Colonic mucosa (tissue), 4 donors: ENCODE measurements at regions not wholly inside any gene's neighbourhood (a gene's known extent, or its start where the extent isn't known, plus 50 kb on each side); places are given as distances from the start of the nearest gene placed in this dataset.
"Not testable (repeated sequence)": the region's sequence is repeated elsewhere in the genome, so short reads cannot be mapped to it uniquely, and the experiment has no call there.

ENCODE experiments used
- DNase-seq: peaks from one replicate; pipeline ENCODE4 v3.0.0-alpha.2; 2020
- H3K27ac ChIP-seq: fragments of 200-600 bp; one replicate; pipeline ENCODE4 v1.8.0; 2021
- H3K27me3 ChIP-seq: fragments of 200-600 bp; one replicate; pipeline ENCODE4 v1.8.0; 2021
- H3K36me3 ChIP-seq: fragments of 200-600 bp; one replicate; pipeline ENCODE4 v1.8.0; 2021
- H3K4me1 ChIP-seq: fragments of 200-600 bp; one replicate; pipeline ENCODE4 v1.8.0; 2021; ENCODE audit warnings: mild to moderate bottlenecking
- H3K4me3 ChIP-seq: fragments of 200-600 bp; one replicate; pipeline ENCODE4 v1.8.0; 2021
- H3K9ac ChIP-seq, 2 donors: one replicate each; pipeline ENCODE4 v1.7.0; 2013; ENCODE audit warnings: control low read depth in 2 of 2, low read depth in 2 of 2, low read length in 2 of 2
- H3K9me3 ChIP-seq: fragments of 200-600 bp; one replicate; pipeline ENCODE4 v1.8.0; 2021
- intact Hi-C: fragments of 100-400 bp; cut with DNase I; formaldehyde crosslinking; loops from one replicate; pipeline ENCODE4 v1.14.1; 2022
- TF ChIP-seq, protein P1 (sequence below): fragments of 200-600 bp; IDR thresholded peaks from one replicate; pipeline ENCODE4 v1.8.0; 2022; ENCODE audit warnings: antibody characterized with exemption, mild to moderate bottlenecking
- donor health status: healthy.
- donor health status: DM: no; HTN: no; CAD: no.
- donor health status: DM: no; HTN: no; CAD: no.

DNA sequence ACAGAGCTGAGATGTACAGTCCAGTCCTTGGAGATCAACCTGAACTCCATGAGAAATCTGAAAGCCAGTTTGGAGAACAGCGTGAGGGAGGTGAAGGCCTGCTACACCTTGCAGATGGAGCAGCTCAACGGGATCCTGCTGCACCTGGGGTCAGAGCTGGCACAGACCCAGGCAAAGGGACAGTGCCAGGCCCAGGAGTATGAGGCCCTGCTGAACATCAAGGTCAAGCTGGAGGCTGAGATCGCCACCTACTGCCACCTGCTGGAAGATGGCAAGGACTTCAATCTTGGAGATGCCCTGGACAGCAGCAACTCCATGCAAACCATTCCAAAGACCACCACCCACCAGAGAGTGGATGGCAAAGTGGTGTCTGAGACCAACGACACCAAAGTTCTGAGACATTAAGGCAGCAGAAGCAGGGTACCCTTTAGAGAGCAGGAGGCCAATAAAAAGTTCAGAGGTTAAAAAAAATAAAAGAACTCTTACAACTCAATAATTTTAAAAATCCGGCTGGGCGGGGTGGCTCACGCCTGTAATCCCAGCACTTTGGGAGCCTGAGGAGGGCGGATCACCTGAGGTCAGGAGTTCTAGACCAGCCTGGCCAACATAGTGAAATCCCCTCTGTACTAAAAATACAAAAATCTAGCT lies 69.9 kb upstream of the RTL6 start:
- no peak overlapping the region for H3K4me3 ChIP-seq
- H3K27ac ChIP-seq: no peak overlapping the region
- peak; percentile 42 for DNase-seq
- TF ChIP-seq, protein P1, sequence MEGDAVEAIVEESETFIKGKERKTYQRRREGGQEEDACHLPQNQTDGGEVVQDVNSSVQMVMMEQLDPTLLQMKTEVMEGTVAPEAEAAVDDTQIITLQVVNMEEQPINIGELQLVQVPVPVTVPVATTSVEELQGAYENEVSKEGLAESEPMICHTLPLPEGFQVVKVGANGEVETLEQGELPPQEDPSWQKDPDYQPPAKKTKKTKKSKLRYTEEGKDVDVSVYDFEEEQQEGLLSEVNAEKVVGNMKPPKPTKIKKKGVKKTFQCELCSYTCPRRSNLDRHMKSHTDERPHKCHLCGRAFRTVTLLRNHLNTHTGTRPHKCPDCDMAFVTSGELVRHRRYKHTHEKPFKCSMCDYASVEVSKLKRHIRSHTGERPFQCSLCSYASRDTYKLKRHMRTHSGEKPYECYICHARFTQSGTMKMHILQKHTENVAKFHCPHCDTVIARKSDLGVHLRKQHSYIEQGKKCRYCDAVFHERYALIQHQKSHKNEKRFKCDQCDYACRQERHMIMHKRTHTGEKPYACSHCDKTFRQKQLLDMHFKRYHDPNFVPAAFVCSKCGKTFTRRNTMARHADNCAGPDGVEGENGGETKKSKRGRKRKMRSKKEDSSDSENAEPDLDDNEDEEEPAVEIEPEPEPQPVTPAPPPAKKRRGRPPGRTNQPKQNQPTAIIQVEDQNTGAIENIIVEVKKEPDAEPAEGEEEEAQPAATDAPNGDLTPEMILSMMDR: peak; percentile 58
- H3K36me3 ChIP-seq: no peaks in the 10 kb centered on the region
- H3K27me3 ChIP-seq: no peaks in the 10 kb centered on the region
- H3K4me1 ChIP-seq: no peaks in the 10 kb centered on the region
- H3K9ac ChIP-seq: no peak overlapping the region
- H3K9me3 ChIP-seq: no peaks in the 10 kb centered on the region
- intact Hi-C loops: loop anchor here (5.0 kb wide), 1 partner anchor 486 kb away; no protein-coding TSS in a partner anchor

DNA sequence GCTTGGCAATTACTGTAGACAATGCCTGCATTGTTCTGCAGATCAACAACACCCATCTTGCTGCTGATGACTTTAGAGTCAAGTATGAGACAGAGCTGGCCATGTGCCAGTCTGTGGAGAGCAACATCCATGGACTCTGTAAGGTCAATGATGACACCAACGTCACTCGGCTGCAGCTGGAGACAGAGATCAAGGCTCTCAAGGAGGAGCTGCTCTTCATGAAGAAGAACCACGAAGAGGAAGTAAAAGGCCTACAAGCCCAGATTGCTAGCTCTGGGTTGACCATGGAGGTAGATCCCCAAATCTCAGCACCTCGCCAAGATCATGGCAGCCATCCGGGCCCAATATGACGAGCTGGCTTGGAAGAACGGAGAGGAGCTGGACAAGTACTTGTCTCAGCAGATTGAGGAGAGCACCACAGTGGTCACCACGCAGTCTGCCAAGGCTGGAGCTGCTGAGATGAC lies 69.4 kb upstream of the RTL6 start:
- not testable (repeated sequence) for H3K9ac ChIP-seq, H3K9me3 ChIP-seq, H3K36me3 ChIP-seq, DNase-seq, H3K27ac ChIP-seq, H3K4me1 ChIP-seq, H3K4me3 ChIP-seq, H3K27me3 ChIP-seq
- intact Hi-C loops: loop anchor here (5.0 kb wide), 1 partner anchor 485 kb away; no protein-coding TSS in a partner anchor

DNA sequence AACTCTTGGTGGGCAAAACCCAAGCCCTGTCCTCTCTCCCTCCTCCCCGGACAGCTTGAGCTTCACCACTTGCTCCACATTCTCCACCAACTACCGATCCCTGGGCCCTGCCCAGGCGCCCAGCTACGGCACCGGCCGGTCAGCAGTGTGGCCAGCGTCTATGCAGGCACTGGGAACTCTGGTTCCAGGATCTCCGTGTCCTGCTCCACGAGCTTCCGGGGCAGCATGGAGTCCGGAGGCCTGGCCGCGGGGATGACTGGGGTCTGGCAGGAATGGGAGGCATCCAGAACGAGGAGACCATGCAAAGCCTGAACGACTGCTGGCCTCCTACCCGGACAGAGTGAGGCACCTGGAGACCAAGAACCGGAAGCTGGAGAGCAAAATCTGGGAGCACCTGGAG lies 68.9 kb upstream of the RTL6 start:
- Histone ChIP-seq H3K27ac (no peak overlapping the region), H3K9me3 (no peaks in the 10 kb centered on the region), H3K4me1 (no peaks in the 10 kb centered on the region), H3K36me3 (no peaks in the 10 kb centered on the region), H3K4me3 (no peak overlapping the region), H3K9ac (no peak overlapping the region), H3K27me3 (no peaks in the 10 kb centered on the region)
- DNase-seq: no peak
- intact Hi-C loops: loop anchor here (5.0 kb wide), 1 partner anchor 485 kb away; no protein-coding TSS in a partner anchor
- TF ChIP-seq, protein P1: no peak

DNA sequence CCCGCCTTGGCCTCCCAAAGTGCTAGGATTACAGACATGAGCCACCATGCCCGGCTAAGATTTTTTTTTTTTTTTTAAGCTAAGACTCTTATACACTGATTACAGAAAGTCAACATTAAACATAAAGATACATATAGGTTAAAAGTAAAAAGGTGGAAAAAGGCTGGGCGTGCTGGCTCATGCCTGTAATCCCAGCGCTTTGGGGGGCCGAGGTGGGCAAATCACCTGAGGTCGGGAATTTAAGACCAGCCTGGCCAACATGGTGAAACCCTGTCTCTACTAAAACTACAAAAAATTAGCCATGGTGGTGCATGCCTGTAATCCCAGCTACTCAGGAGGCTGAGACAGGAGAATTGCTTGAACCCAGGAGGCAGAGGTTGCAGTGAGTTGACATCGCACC lies 64.6 kb upstream of the RTL6 start:
- H3K4me1 ChIP-seq, H3K9ac ChIP-seq, H3K36me3 ChIP-seq, H3K4me3 ChIP-seq, H3K27me3 ChIP-seq, intact Hi-C loops, H3K9me3 ChIP-seq, H3K27ac ChIP-seq, DNase-seq: not testable (repeated sequence)

DNA sequence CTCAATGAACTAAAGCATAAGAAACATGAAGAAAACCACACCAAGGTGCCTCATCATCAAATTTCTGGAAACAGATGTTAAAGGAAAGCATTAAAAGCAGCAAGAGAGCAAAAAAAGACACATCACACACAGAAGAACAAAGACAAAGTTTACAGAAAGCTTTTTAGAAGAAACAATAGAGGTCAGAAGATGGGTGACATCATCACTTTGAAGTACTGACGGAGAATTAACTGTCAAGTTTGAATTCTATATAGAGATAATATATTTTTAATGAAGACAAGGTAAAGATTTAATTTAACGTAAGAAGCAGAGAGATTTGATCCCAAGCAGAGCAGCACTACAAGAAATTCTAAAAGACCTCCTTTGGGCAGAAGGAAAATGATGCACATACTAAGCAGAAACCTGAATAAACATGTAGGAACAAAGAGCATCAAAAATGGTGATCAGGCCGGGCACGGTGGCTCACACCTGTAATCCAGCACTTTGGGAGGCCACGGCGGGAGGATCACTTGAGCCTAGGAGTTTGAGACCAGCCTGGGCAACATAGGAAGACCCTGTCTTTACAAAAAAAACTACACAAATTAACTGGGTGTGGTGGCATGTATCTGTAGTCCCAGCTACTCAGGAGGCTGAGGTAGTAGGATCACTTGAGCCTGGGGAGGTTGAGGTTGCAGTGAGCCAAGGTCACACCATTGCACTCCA lies 63.3 kb upstream of the RTL6 start:
- intact Hi-C loops: no loop called here
- TF ChIP-seq, protein P1: no peak
- DNase-seq: no peak
- Histone ChIP-seq H3K27ac (no peak overlapping the region), H3K36me3 (no peaks in the 10 kb centered on the region), H3K9me3 (no peaks in the 10 kb centered on the region), H3K9ac (no peak overlapping the region), H3K4me3 (no peak overlapping the region), H3K27me3 (no peaks in the 10 kb centered on the region), H3K4me1 (no peaks in the 10 kb centered on the region)

DNA sequence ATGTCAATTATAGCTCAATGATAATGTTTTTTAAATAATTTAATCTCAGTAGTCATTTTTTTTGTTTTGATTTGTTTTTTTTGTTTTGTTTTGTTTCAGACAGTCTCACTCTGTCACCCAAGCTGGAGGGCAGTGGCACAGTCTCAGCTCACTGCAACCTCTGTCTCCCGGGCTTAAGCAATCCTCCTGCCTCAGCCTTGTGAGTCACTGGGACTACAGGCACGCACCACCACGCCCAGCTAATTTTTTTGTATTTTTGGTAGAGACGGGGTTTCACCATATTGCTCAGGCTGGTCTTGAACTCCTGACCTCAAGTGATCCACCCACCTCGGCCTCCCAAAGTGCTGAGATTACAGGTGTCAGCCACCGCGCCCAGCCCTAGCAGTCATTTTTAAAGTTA lies 60.6 kb upstream of the RTL6 start:
- H3K36me3 ChIP-seq, H3K27me3 ChIP-seq, DNase-seq, H3K4me1 ChIP-seq, H3K9ac ChIP-seq, H3K9me3 ChIP-seq, H3K4me3 ChIP-seq, intact Hi-C loops, H3K27ac ChIP-seq: not testable (repeated sequence)

DNA sequence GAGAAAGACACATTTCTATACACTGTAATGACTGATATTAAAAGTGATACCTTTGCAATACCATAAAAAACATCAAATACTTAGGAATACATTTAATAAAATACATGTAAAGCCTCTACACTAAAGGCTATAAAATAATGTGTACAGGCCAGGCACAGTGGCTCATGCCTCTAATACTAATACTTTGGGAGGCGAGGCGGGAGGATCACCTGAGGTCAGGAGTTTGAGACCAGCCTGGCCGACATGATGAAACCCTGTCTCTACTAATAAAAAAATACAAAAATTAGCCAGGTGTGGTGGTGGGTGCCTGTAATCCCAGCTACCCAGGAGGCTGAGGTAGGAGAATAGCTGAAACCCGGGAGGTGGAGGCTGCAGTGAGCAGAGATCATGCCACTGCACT lies 59.8 kb upstream of the RTL6 start:
- H3K9me3 ChIP-seq, intact Hi-C loops, H3K27me3 ChIP-seq, DNase-seq, H3K4me3 ChIP-seq, H3K4me1 ChIP-seq, H3K9ac ChIP-seq, H3K36me3 ChIP-seq, H3K27ac ChIP-seq: not testable (repeated sequence)
